ENCODE measurements at regions not wholly inside any gene's neighbourhood (a gene's known extent, or its start where the extent isn't known, plus 50 kb on each side); places are given as distances from the start of the nearest gene placed in this dataset.

DNA sequence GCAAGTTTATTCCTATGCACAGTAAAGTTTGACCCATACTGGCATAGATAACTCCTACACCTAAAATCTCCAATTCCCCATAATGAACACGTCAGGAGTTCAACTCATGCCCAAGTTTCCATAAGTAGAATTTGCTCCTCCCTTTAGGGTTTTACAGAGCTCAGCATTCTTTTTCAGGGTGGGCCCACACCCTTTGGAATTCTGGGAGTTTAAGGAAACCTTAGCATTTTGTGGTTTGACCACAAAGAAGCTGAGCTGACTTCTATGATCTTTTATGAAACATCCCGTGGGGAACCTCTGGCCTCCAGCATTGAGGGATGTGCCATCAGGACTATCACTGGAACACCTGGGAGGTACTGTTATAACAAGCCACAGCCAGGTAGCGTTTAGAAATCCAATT lies 220.6 kb upstream of the MAP3K1 start:
- Histone ChIP-seq H3K27ac (ENCODE audit: insufficient read depth in 1 of 2, low read depth in 1 of 2, low read length in 2 of 2, poor library complexity in 1 of 2, severe bottlenecking in 2 of 2) (no peak overlapping the region), H3K27me3 (replicated peaks in 2 of 5; ENCODE audit: control insufficient read depth in 4 of 5, insufficient read depth in 5 of 5, low read length in 4 of 5) (no peaks in the 10 kb centered on the region), H3K36me3 (ENCODE audit: control insufficient read depth in 4 of 4, insufficient read depth in 4 of 4, low read length in 3 of 4) (no peaks in the 10 kb centered on the region), H3K9me3 (ENCODE audit: control extremely low read depth in 1 of 5, control insufficient read depth in 4 of 5, insufficient read depth in 2 of 5, low read depth in 1 of 5, low read length in 4 of 5) (no peaks in the 10 kb centered on the region), H3K4me1 (ENCODE audit: control extremely low read depth in 1 of 4, control insufficient read depth in 4 of 4, insufficient read depth in 4 of 4, low read length in 3 of 4) (peaks cover under 1 to 6% (median 4%) of the 10 kb centered on the region in 4 experiments), H3K4me3 (ENCODE audit: control insufficient read depth in 1 of 7, extremely low read depth in 1 of 7, insufficient read depth in 4 of 7, low read depth in 2 of 7, low read length in 6 of 7) (no peak overlapping the region)
- 75% methylated on average over 3 of the region's 3 CpGs for WGBS (ENCODE audit: insufficient coverage)
- ChIA-PET POLR2A (interaction anchor here (0.7 kb wide), 1 partner anchor 108 kb away, joined by 3 read pairs; no protein-coding TSS in a partner anchor), CTCF (interaction anchor here (1.1 kb wide), 1 partner anchor 23 kb away, joined by 3 read pairs; no protein-coding TSS in a partner anchor)
- no peak for DNase-seq

DNA sequence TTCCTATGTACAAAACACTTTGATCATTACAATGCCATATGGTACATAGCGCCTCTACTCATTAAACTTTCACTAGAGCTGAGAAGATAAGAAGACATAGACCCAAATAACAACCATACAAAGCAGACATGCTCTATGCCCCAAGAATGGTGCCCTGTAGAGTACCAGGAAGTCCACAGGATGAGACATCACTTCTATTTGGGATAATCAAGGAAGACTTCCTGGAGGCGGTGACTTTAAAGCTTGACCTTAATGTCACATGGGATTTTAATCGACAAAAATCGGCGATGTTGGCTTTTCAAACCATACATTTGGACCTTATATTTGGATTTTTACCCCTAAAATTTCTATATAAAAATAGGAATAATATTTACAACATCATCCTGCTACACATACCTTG lies 224.3 kb upstream of the MAP3K1 start:
- Histone ChIP-seq H3K36me3 (ENCODE audit: control insufficient read depth in 4 of 4, insufficient read depth in 4 of 4, low read length in 3 of 4) (no peaks in the 10 kb centered on the region), H3K9me3 (ENCODE audit: control extremely low read depth in 1 of 5, control insufficient read depth in 4 of 5, insufficient read depth in 2 of 5, low read depth in 1 of 5, low read length in 4 of 5) (no peaks in the 10 kb centered on the region), H3K4me3 (ENCODE audit: control insufficient read depth in 1 of 7, extremely low read depth in 1 of 7, insufficient read depth in 4 of 7, low read depth in 2 of 7, low read length in 6 of 7) (no peak overlapping the region), H3K4me1 (ENCODE audit: control extremely low read depth in 1 of 4, control insufficient read depth in 4 of 4, insufficient read depth in 4 of 4, low read length in 3 of 4) (peaks cover 6 to 30% (median 26%) of the 10 kb centered on the region in 4 experiments), H3K27ac (ENCODE audit: insufficient read depth in 1 of 2, low read depth in 1 of 2, low read length in 2 of 2, poor library complexity in 1 of 2, severe bottlenecking in 2 of 2) (no peak overlapping the region), H3K27me3 (replicated peaks in 2 of 5; ENCODE audit: control insufficient read depth in 4 of 5, insufficient read depth in 5 of 5, low read length in 4 of 5) (no peaks in the 10 kb centered on the region)
- POLR2A ChIA-PET = no interaction called here
- 95% methylated on average over 3 of the region's 5 CpGs for WGBS (ENCODE audit: insufficient coverage)
- CTCF ChIA-PET = interaction anchor here (0.7 to 2.0 kb wide), 2 partner anchors 16 to 25 kb away, joined by 3 to 5 read pairs; no protein-coding TSS in a partner anchor
- no peak for DNase-seq

DNA sequence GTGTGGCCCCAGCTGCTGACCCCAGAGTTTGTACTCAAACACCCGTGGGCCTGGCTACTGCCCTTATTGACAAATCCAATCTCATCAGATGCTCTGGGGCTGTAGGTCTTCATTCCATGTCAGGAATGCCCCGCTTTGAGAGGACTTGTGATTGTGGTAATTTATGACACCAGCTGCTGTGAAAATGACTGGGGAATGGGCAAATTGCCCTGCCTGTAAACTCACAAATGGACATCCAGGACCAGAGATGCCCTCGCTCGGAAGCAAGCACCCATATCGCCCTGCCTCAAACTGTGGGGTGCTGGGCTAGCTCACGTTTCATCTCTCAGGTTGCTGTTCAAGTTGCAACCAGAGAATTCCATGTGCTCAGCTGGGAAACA lies 225.9 kb upstream of the MAP3K1 start:
- POLR2A ChIA-PET = interaction anchor here (0.5 kb wide), 1 partner anchor 46 kb away, joined by 8 read pairs; no protein-coding TSS in a partner anchor
- H3K4me3 ChIP-seq (ENCODE audit: control insufficient read depth in 1 of 7, extremely low read depth in 1 of 7, insufficient read depth in 4 of 7, low read depth in 2 of 7, low read length in 6 of 7) = peak overlapping the region in 1 of 7 experiments; percentile 25
- CTCF ChIA-PET = interaction anchor here (1.0 to 2.5 kb wide), 6 partner anchors 10 to 238 kb away, joined by 3 to 7 read pairs (median 4); no protein-coding TSS in a partner anchor
- H3K36me3 ChIP-seq (ENCODE audit: control insufficient read depth in 4 of 4, insufficient read depth in 4 of 4, low read length in 3 of 4) = no peaks in the 10 kb centered on the region
- peak overlapping the region; percentile 95 to 97 for H3K27ac ChIP-seq (ENCODE audit: insufficient read depth in 1 of 2, low read depth in 1 of 2, low read length in 2 of 2, poor library complexity in 1 of 2, severe bottlenecking in 2 of 2)
- 89% methylated on average over 5 of the region's 6 CpGs for WGBS (ENCODE audit: insufficient coverage)
- peaks cover 6 to 37% (median 26%) of the 10 kb centered on the region in 4 experiments for H3K4me1 ChIP-seq (ENCODE audit: control extremely low read depth in 1 of 4, control insufficient read depth in 4 of 4, insufficient read depth in 4 of 4, low read length in 3 of 4)
- peak in 2 of 3 donors; percentile 50 to 57 for DNase-seq
- no peaks in the 10 kb centered on the region for H3K27me3 ChIP-seq (replicated peaks in 2 of 5; ENCODE audit: control insufficient read depth in 4 of 5, insufficient read depth in 5 of 5, low read length in 4 of 5)
- peaks cover 0 to under 1% (median 0%) of the 10 kb centered on the region in 5 experiments for H3K9me3 ChIP-seq (ENCODE audit: control extremely low read depth in 1 of 5, control insufficient read depth in 4 of 5, insufficient read depth in 2 of 5, low read depth in 1 of 5, low read length in 4 of 5)

DNA sequence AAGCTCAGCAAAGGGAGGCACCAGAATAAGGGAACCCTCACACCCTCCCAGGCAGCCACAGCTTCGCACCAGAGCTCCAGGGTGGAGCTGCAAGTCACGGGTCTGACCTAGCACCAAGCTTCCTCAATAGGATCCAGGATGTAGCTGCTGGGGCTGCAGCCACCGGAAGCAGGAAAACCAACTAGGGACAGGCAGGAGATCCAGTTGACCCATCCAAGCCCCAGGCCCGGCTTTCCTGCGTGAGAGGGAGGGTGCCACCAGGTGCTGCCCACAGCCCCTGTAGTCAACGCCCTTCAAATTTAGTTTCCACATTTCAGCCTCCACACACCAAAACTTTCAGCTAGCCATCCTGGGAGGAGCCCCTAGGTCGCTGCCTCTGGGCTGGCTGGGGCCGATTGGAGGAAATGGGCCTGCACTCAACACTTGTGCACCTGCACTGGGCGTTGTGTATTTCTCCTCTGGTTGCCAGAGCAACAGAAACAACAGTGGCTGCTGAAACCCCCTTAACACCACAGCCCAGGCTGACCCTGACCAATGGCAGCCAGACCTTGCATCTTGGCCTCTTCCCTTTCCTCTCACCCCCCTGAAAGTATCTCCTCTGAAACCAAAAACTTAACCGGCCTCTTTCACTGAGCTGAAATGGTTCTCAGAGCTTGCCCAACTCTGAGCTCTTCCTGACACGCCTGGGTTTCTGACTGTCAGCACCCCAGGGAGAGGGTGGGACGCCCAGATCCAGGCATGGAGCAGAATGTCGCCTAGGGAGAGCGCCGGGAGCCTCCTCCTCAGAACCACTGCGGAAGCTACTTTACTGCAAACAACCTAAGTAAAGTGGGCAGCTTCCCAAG lies 226.5 kb upstream of the MAP3K1 start:
- peak; percentile 91 to 99 (median 98) for DNase-seq
- 49% methylated on average over 16 of the region's 16 CpGs for WGBS (ENCODE audit: insufficient coverage)
- peaks cover 6 to 37% (median 26%) of the 10 kb centered on the region in 4 experiments for H3K4me1 ChIP-seq (ENCODE audit: control extremely low read depth in 1 of 4, control insufficient read depth in 4 of 4, insufficient read depth in 4 of 4, low read length in 3 of 4)
- POLR2A ChIA-PET = interaction anchor here (0.5 to 0.9 kb wide), 4 partner anchors 8 to 109 kb away, joined by 3 to 8 read pairs (median 3); no protein-coding TSS in a partner anchor
- CTCF ChIA-PET = interaction anchor here (1.1 to 2.5 kb wide), 6 partner anchors 10 to 665 kb away, joined by 3 to 7 read pairs (median 4); no protein-coding TSS in a partner anchor
- H3K4me3 ChIP-seq (ENCODE audit: control insufficient read depth in 1 of 7, extremely low read depth in 1 of 7, insufficient read depth in 4 of 7, low read depth in 2 of 7, low read length in 6 of 7) = peak overlapping the region in 1 of 7 experiments; percentile 25
- H3K27me3 ChIP-seq (replicated peaks in 2 of 5; ENCODE audit: control insufficient read depth in 4 of 5, insufficient read depth in 5 of 5, low read length in 4 of 5) = no peaks in the 10 kb centered on the region
- no peaks in the 10 kb centered on the region for H3K36me3 ChIP-seq (ENCODE audit: control insufficient read depth in 4 of 4, insufficient read depth in 4 of 4, low read length in 3 of 4)
- H3K27ac ChIP-seq (ENCODE audit: insufficient read depth in 1 of 2, low read depth in 1 of 2, low read length in 2 of 2, poor library complexity in 1 of 2, severe bottlenecking in 2 of 2) = peak overlapping the region; percentile 95 to 97
- peaks cover 0 to 4% (median 0%) of the 10 kb centered on the region in 5 experiments for H3K9me3 ChIP-seq (ENCODE audit: control extremely low read depth in 1 of 5, control insufficient read depth in 4 of 5, insufficient read depth in 2 of 5, low read depth in 1 of 5, low read length in 4 of 5)

DNA sequence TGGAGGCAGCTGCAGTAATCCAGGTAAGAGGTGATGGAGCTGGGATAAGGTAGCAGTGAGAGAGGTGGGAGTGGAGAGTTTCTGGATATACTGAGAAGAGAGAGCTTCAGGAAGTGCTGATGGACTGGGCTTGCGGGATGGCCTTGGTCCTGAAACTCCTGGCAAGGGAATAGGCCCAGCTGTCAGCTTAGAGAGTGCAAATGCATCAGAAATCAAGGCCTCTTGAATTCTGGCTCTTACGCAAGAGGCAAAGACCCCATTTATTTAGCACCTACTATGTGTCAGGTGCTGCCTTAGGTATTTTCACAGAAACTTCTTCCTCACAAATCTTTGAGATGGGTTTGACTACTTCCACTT lies 227.2 kb upstream of the MAP3K1 start:
- Histone ChIP-seq H3K27me3 (replicated peaks in 2 of 5; ENCODE audit: control insufficient read depth in 4 of 5, insufficient read depth in 5 of 5, low read length in 4 of 5) (no peaks in the 10 kb centered on the region), H3K4me3 (ENCODE audit: control insufficient read depth in 1 of 7, extremely low read depth in 1 of 7, insufficient read depth in 4 of 7, low read depth in 2 of 7, low read length in 6 of 7) (no peak overlapping the region), H3K36me3 (ENCODE audit: control insufficient read depth in 4 of 4, insufficient read depth in 4 of 4, low read length in 3 of 4) (no peaks in the 10 kb centered on the region), H3K4me1 (ENCODE audit: control extremely low read depth in 1 of 4, control insufficient read depth in 4 of 4, insufficient read depth in 4 of 4, low read length in 3 of 4) (peaks cover 6 to 37% (median 26%) of the 10 kb centered on the region in 4 experiments), H3K9me3 (ENCODE audit: control extremely low read depth in 1 of 5, control insufficient read depth in 4 of 5, insufficient read depth in 2 of 5, low read depth in 1 of 5, low read length in 4 of 5) (peaks cover 0 to 4% (median 0%) of the 10 kb centered on the region in 5 experiments), H3K27ac (ENCODE audit: insufficient read depth in 1 of 2, low read depth in 1 of 2, low read length in 2 of 2, poor library complexity in 1 of 2, severe bottlenecking in 2 of 2) (peak overlapping the region; percentile 95 to 97)
- WGBS (ENCODE audit: insufficient coverage) = 95% methylated on average over 2 of the region's 2 CpGs
- CTCF ChIA-PET = interaction anchor here (1.1 to 2.5 kb wide), 3 partner anchors 17 to 665 kb away, joined by 3 to 7 read pairs (median 5); no protein-coding TSS in a partner anchor
- POLR2A ChIA-PET = interaction anchor here (0.7 to 0.9 kb wide), 2 partner anchors 7 to 108 kb away, joined by 3 read pairs; no protein-coding TSS in a partner anchor
- no peak for DNase-seq

DNA sequence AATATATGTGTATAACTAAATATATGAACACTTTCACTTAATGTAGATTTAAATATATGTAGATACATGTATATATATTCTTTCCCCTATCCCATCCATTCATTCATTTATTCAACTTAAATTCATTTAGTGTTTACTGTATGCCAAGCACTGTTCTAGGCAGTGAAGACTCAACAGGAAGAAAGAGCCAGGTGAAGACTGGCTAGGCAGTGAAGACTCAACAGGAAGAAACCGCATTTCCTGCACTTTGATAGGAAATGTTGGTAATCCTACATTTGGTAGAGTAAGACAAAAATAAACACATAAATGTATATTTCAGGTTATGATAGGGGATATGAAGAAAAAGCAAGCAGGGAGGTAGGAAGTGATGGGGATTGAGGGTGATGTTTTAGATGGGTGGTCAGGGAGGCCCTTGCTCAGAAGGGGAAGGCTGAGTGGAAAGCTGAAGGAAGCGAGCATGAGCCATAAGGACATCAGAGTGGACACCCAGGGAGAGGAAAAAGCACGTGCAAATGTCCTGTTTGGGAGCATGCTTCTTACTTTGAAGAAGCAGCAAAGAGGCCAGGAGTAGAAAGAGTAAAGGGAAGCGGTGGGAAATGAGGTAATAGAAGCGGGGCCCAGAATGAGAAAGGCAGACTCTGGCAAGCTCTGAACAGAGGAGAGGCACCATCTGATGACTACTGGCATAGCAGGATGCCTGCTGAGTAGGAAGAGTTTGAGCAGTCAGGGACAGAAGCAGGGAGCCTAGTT lies 227.8 kb upstream of the MAP3K1 start:
- H3K4me3 ChIP-seq (ENCODE audit: control insufficient read depth in 1 of 7, extremely low read depth in 1 of 7, insufficient read depth in 4 of 7, low read depth in 2 of 7, low read length in 6 of 7) = no peak overlapping the region
- peak overlapping the region in 1 of 2 experiments; percentile 97 for H3K27ac ChIP-seq (ENCODE audit: insufficient read depth in 1 of 2, low read depth in 1 of 2, low read length in 2 of 2, poor library complexity in 1 of 2, severe bottlenecking in 2 of 2)
- POLR2A ChIA-PET = no interaction called here
- H3K36me3 ChIP-seq (ENCODE audit: control insufficient read depth in 4 of 4, insufficient read depth in 4 of 4, low read length in 3 of 4) = no peaks in the 10 kb centered on the region
- DNase-seq = peak in 2 of 3 donors; percentile 19
- peaks cover 3 to 35% (median 26%) of the 10 kb centered on the region in 4 experiments for H3K4me1 ChIP-seq (ENCODE audit: control extremely low read depth in 1 of 4, control insufficient read depth in 4 of 4, insufficient read depth in 4 of 4, low read length in 3 of 4)
- WGBS (ENCODE audit: insufficient coverage) = 88% methylated on average over 4 of the region's 5 CpGs
- CTCF ChIA-PET = interaction anchor here (1.1 kb wide), 1 partner anchor 664 kb away, joined by 3 read pairs; no protein-coding TSS in a partner anchor
- H3K27me3 ChIP-seq (replicated peaks in 2 of 5; ENCODE audit: control insufficient read depth in 4 of 5, insufficient read depth in 5 of 5, low read length in 4 of 5) = no peaks in the 10 kb centered on the region
- H3K9me3 ChIP-seq (ENCODE audit: control extremely low read depth in 1 of 5, control insufficient read depth in 4 of 5, insufficient read depth in 2 of 5, low read depth in 1 of 5, low read length in 4 of 5) = peaks cover 0 to 4% (median 0%) of the 10 kb centered on the region in 5 experiments
